GM19395 (cell line): ENCODE measurements at regions not wholly inside any gene's neighbourhood (a gene's known extent, or its start where the extent isn't known, plus 50 kb on each side); places are given as distances from the start of the nearest gene placed in this dataset.
"Not testable (repeated sequence)": the region's sequence is repeated elsewhere in the genome, so short reads cannot be mapped to it uniquely, and the experiment has no call there.

Source experiments
- ATAC-seq: cut with Tn5 transposase; IDR thresholded peaks from one replicate; pipeline ENCODE4 v1.9.1; 2021; ENCODE audit warnings: mild to moderate bottlenecking, moderate library complexity; ENCODE audit not compliant: unreplicated experiment

DNA sequence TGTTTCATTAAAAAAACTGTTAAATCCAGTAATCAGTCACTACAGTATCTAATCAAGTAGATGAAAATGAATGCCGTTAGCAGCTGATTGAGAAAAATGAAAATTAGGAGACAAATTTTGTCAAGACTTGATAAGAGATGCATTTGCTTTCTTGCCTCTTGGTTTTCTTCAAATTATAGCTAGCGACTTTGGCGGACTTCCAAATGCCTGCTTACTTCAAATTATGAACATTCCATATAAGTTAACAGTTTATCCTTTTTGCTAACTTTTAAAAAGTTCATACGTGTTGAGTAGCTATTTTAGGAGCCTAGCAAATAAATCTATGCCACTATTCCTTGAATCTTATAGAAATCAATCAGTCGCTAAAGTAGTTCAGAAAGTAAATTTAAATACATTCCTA, 58.8 kb downstream of the PPP4R3C start:
- no peak for ATAC-seq

DNA sequence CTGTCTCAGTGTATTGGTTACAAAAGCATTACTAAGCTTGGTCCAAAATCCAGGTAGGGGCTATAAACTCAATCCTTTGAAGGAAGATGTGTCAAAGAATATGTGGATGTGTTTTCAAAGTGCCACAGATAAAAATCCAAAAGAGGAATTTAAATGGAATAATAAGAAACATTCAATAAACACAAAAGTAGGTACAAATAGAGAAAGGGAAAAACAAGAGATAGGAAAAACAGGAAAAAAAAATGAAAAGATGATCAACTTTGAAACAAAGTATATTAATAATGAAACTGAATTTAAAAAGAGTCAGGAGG, 64.0 kb downstream of the PPP4R3C start:
- ATAC-seq, result no peak

DNA sequence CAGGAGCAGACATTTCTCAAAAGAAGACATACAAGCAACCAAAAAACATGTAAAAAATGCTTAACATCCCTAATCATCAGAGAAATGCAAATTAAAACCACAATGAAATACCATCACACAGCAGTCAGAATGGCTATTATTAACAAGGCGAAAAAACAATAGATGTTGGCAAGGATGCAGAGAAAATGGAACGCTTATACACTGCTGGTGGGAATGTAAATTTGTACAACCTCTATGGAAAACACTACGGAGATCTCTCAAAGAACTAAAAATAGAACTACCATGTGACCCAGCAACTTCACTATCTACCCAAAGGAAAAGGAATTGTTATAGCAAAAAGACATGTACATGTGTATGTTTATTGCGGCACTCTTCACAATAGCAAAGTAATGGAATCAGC, 71.5 kb downstream of the PPP4R3C start:
- ATAC-seq, result no peak

DNA sequence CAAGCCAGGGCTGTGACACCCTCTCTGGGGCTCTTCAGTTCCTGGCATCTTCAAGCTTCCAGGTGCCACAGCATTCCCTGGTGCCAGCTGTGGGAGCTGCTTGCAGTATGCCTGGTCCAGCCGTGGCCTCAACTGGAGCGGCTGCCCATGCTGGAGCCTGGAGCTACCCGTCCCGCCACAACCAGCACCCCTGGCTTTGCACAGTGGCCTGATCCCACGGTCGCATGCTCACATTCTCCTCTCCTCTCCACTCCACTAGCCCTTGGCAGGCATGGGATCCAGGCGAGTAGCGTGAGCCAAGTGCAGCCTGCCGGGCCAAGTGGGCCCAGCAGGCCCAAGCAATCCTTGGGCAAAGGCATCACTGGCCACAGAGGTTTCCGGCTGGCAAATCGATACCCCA, 81.7 kb downstream of the PPP4R3C start:
- no peak for ATAC-seq

DNA sequence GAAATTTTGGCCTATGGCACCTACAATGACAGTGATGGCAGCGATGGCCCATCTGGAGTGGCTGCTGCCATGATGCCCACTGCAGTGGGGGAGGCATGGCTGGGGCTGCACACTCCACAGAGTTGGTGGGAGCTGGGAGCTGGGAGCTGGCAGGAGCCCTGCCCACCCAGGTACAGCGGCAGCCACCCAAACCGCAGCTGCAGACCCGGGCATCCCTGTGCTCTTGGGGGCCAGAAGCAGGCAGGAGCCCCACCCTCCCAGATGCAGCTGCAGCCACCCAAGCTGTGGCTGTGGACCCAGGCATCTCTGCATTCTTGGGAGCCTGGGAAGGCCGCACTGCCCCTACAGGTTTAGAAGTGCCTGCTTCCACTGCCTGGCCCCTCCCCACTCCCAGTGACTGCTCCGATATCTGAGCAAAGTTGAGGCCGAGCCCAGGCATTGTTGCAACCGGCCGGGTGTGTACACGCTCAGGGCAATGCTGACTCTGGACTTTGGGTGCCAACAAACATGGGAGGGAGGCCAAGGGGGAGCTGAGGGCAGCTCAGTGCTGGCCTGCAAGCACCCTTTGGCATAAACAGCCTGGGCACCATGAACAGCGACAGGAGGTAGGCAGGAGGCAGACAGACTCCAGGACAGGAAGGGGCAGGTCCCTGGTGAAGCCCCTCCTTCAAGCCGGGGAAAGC, 82.8 kb downstream of the PPP4R3C start:
- ATAC-seq, result no peak

DNA sequence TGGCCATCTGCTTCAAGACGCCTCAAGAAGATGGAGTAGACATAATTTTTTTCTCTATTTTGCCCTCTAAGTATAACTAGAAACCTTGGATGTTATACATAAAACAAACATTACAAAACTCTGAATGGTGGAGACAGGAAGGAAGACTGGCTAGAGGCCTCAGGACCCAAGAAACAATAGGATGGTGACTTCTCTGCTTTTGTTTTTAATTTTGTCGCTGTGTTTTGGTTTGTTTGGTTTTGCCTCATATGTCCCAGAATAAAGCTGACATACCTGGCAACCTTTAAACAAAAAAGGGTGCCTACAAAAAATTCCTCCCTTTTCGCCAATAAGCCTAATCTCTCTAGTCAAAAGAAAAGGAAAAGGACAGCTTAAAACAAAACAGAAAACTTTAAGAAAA, 109.1 kb downstream of the PPP4R3C start:
- no peak for ATAC-seq

DNA sequence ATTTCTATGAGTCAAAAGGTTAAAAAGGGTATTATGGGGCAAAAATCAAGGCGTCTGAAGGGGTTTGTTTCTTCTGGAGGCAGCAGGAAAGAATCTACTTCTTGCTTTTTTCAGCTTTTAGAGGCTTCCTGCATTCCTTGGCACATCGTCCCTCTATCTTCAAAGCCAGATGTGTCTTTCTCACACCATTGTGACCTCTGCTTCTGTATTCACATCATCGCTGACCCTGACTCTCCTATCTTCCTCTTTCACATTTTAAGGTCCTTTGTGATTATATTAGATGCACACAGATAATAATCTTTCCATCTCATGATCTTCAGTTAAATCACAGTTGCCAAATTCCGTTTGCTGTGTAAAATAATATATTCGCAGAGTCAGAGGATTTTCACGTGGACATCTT, 112.7 kb downstream of the PPP4R3C start:
- ATAC-seq, result no peak

DNA sequence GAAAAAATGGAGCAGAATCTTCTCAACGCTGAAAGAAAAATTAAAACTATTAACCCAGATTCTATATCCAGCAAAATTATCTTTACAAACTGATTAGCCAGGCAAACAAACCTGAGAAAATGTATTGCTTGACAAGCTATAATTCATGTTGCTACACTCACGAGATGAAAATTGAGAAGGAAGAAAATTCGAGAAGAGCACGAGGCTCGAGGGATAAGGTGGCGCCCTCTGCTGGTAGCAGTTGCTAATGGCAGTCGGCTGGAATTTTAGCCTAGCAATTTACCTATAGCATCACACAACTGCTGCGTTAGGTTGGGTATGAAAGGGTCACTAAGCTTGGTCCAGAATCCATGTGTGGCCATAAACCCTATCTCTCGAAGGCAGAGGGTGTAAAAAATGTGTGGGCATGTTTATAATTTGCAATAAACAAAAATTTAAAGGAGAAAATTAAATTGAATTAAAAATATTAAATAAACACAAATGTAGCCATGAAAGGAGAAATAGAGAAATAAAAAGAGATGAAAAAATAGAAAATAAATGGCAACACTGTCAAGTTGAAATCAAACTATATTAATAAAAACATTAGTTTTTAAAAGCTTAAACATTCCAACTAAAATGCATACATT, 126.6 kb downstream of the PPP4R3C start:
- ATAC-seq, result peak; percentile 92

DNA sequence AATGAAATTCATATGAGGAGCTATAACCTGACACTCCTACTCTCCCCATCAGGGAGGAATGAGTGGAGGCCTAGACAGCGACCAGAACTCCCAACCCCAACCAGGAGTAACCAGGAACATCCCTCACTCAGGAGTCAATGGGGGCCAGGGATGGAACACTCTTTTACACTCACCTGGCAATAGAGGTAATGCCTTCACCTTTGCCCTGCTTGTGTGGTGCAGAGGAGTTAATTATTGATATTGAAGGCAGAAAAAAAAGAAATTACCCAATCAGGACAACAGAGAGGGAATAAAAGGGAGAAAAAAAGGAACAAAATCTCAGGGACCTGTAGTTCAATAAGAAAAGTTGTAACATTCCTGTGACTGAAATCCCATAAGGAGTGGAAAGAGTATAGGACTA, 141.5 kb downstream of the PPP4R3C start:
- no peak for ATAC-seq

DNA sequence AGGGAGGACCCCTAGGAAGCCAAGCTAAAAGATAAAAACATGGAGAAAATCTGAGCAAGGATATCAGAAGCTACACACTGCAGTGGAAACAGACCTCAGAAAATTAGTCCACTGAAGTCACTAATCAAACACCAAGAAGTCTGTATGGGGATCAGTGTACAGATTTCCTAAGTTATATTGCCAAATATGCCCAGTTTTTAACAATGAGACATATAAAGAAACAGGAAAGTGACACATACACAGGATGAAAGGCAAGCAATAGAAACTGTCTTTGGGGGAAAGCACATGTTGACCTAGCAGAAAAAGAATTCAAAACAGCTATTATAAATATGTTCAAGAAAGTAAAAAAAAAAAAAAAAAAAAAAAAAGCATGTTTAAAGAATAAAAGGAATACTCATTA, 153.7 kb downstream of the PPP4R3C start:
- ATAC-seq, result no peak

DNA sequence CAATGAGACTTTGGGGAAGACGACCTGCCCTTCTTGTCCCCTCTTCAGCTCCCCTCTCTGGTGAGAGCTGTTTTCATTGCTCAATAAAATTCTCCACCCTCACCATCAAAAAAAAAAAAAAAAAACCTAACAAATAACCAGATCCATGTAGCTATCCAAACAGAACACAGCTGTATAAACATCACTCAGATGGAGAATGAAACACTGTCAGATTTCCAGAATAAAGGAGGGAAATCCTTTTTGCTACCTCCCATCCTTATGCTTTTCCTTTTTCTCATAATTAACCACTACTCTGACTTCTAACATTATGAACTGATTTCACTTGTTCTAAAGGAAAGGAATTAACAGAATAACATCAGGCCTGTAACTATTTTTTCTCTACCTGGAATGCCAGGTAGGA, 155.6 kb downstream of the PPP4R3C start:
- no peak for ATAC-seq

DNA sequence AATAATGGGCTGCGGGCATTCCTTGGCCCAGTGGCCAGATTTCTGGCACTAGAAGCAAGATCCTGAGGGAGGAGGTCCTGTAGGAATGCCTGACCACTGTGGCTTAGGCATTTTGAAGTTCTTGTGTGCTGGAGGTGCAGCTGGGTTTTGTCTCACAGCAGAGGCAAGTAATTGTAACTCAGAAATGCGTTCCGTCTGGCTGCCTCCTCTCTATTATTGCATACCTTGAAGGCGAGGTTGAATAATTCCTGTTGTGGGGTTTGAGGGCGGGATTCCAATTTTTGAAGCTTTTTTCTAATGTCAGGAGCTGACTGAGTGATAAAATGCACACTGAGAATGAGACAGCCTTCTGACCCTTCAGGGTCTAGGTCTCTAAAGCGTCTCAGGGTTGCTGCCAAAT, 170.6 kb downstream of the PPP4R3C start:
- not testable (repeated sequence) for ATAC-seq

DNA sequence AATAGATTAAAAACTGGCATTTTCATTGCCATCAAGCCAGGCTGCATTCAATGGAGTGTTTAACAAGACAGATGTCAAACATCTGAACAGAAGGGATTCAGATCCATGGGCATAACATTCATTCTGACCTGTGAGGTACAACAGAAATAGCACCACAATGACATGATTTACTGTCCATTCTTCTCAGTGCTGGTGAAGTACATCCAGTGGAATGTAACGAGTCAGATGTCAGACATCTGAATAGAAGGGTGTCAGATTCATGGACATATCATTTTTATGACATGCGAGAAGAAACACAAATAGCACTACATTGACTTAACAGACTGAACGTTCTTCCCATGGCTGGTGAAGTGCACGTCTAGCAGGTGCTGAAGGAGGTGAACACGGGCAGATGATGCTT, 186.4 kb downstream of the PPP4R3C start:
- no peak for ATAC-seq

DNA sequence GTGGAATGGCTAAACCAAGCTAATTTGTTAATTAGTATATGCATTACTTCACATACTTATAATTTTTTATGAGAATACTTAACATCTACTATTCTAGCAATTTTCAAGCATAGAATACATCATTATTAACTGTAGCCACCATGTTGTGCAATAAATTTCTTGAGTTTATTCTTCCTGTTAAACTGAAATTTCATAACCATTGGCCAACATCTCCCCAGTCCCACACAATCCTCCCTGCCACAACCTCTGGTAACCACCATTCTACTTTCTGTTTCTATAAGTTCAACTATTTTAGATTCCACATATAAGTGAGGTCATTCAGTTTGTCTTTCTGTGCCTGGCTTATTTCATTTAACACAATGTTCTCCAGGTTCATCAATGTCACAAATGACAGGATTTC, 208.5 kb downstream of the PPP4R3C start:
- no peak for ATAC-seq

DNA sequence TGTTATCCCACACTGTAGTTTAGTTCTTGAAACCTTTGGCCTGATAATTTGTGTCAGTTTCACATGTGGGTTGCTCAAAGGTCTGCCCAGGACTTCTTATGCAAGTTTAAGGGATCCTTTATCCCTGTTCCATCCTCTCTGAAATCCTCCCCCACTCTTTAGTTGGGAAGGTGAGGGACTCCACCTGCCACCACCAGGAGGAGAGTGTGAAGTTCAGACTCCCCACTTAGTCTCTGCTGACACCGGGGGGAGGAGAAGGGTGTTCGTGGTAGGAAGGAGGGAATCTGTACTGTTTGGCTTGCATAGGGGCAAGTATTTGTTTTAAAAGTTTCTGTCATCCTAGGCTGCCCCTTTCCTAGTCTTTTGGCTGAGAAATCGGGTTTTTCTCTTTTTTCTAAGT, 211.8 kb downstream of the PPP4R3C start:
- ATAC-seq, result no peak

DNA sequence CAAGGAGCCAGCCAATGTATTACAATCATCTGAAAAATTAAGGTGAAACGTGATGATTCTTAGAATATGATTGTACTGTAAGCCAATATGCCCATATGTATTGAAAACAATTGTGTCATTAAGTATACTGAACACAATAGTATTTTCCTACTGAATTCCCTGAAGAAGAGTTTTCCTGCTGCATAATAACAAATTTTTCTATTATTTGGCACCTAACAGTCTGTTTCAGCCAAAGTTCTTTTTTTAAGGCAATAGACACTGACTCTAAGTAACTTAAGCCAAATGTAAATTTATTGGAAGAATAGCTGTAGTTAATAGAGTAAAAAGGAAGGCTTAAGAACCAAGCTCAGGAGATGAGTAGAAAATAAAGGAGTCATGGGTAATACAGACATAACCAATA, 220.6 kb downstream of the PPP4R3C start:
- no peak for ATAC-seq

DNA sequence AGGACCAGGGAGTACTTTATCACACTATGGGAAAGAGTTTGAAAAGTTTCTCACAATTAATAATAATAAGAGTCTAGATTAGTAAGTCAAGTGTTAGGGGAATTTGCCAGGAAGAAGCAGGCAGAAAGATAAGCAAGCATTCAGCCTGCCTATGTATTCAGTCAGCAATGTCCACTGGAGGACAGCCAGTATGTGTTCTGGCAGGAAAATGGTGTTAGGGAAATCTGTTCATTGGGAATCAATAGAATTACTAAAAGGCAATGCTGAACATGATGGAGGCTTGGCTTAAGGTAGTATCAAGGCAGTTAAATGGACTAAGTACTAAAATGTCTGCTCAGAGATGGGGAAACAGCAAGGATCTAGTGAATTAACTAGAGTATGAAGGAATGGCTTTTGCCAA, 221.2 kb downstream of the PPP4R3C start:
- no peak for ATAC-seq

DNA sequence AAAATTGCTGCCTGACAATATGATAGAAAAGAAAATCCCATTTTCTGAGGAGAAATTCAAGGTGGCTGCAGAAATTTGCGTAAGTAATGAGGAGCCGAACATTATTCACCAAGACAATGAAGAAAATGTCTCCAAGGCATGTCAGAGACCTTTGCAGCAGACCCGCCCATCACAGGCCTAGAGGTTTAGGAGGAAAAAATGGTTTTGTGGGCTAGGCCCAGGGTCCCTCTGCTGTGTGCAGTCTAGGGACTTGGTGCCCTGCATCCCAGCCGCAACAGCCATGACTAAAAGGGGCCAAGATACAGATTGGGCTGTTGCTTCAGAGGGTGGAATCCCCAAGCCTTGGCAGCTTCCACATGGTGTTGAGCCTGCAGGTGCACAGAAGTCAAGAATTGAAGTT, 223.1 kb downstream of the PPP4R3C start:
- not testable (repeated sequence) for ATAC-seq

DNA sequence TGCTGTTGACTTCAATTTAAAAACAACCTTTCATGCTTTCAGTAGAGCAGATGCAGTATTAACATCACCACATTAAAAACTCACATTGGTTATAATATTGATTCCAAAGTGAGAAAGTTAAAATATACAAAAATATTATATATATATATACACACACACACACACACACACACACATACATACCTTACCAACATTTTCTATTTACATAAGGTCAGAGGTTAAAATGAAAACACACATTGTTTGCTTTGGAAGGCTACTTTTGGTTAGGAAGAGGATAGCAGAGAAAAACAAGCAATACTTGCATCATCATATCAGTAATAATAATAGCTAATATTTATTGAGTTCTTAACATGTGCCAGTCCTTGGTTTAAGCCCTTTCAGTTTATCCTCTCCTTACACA, 226.5 kb downstream of the PPP4R3C start:
- ATAC-seq, result no peak

DNA sequence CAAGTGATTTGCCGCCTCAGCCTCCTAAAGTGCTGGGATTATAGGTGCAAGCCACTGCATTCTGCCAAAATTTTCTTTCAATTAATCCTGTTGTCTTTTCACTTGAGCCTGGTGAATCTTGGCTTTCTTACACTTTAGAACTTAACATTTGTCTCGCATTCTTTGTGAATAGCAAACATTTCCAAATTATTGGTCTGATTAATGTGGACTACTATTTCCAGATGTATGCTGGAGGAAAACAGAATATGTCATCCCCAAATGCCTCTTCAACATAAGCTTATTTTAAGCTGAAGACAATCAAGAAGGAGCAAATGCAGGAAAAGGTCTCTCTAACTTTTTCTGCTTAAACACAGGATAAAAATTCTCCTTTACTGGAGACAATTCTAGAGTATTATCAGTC, 233.4 kb downstream of the PPP4R3C start:
- no peak for ATAC-seq

DNA sequence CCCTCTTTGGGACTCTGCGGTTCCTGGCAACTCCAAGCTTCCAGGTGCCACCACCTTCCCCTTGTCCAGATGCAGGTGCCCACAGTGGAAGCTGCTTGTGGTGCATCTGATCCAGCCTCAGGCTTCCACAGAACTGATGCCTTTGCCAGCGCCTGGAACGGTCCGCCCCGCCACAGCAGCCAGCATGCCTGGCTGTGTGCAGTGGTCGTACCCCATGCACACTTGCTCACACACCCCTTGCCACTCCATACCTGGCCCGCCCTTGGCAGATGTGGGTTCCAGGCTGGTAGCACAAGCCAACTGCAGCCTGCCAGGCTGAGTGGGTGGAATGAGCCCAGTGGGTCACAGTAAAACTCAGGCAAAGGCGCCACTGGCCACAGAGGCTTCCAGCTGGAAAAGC, 240.5 kb downstream of the PPP4R3C start:
- no peak for ATAC-seq

DNA sequence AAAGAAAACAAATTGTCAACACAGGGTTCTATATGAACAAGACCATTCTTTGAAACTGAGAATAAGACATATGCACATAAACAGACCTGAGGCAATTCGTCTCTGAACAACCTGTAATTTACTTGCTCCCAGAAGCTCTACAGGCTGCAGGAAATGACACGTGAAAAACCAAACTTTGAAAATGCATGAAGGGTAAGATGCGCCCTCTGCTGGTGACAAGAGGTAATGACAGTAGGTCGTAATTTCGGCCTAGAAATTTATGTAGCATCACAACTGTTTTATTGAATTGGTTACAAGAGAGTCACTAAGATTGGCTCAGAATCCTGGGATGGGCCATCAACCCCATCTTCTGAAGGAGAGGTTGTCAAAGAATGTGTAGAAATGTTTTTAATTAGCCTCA, 276.5 kb downstream of the PPP4R3C start:
- peak; percentile 81 for ATAC-seq

DNA sequence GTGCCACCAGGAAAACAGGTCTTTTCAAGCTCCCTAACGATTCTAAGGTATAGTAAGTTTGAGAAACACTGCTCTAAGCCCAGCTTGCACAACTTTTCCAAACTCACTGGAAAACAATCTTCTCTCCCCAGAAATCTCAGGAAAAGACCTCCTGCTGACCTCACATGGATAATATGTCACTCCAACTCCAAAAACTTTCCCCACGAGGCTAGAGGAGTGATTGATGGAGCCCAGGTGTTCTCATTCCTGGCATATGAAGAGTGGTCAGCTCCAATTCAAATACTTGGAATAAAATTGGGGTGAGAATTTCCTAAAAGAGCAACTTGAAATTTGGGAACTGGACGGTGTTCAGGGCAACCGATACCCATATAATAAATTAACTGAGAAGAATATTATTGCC, 299.9 kb downstream of the PPP4R3C start:
- ATAC-seq, result no peak
